ENCODE measurements at regions not wholly inside any gene's neighbourhood (a gene's known extent, or its start where the extent isn't known, plus 50 kb on each side); places are given as distances from the start of the nearest gene placed in this dataset.

- ATAC-seq (no peak), FAIRE-seq (no peak), DNase-seq (ENCODE audit: low read depth, low spot score) (no peak)
- intact Hi-C loops (cut with micrococcal nuclease; ENCODE audit: unreplicated experiment), result no loop called here
- H3K4me1 ChIP-seq (ENCODE audit: control insufficient read depth, insufficient read depth, low read length), result no peaks in the 10 kb centered on the region
- H3K36me3 ChIP-seq (ENCODE audit: control insufficient read depth in 2 of 2, insufficient read depth in 2 of 2, low read length in 1 of 2), result no peaks in the 10 kb centered on the region
- H4K20me1 ChIP-seq (ENCODE audit: control insufficient read depth, insufficient read depth), result no peaks in the 10 kb centered on the region
- H3K27ac ChIP-seq (ENCODE audit: control insufficient read depth, insufficient read depth), result no peak overlapping the region
- H2AFZ ChIP-seq (ENCODE audit: control insufficient read depth, low read depth, low read length), result no peak overlapping the region
- no peaks in the 10 kb centered on the region for H3K9me3 ChIP-seq (replicated peaks; ENCODE audit: control insufficient read depth, insufficient read depth, low read length)
- ChIA-PET SMC1A (ENCODE audit: uncharacterized antibody, unreplicated experiment) (interaction anchor here (1.2 kb wide), 1 partner anchor 21 kb away, joined by 3 read pairs; no protein-coding TSS in a partner anchor), CTCF (interaction anchor here (1.7 kb wide), 1 partner anchor 14 kb away, joined by 6 read pairs; no protein-coding TSS in a partner anchor), RAD21 (ENCODE audit: unreplicated experiment) (no interaction called here), POLR2A (no interaction called here)
- no peak overlapping the region for H3K9ac ChIP-seq (ENCODE audit: control insufficient read depth, insufficient read depth, low read length)
- TF ChIP-seq MXI1 (IDR thresholded peaks at IDR 0.05; ENCODE audit: low read depth, low read length), result no peak
- no peak for TF ChIP-seq MTA3 (IDR thresholded peaks at IDR 0.05; ENCODE audit: borderline replicate concordance, low read length)
- no peak for TF ChIP-seq SUPT20H (IDR thresholded peaks at IDR 0.05; ENCODE audit: borderline replicate concordance, control insufficient read depth, low read depth, low read length)
- TF ChIP-seq NBN (IDR thresholded peaks at IDR 0.05), result no peak
- TF ChIP-seq, protein P1, sequence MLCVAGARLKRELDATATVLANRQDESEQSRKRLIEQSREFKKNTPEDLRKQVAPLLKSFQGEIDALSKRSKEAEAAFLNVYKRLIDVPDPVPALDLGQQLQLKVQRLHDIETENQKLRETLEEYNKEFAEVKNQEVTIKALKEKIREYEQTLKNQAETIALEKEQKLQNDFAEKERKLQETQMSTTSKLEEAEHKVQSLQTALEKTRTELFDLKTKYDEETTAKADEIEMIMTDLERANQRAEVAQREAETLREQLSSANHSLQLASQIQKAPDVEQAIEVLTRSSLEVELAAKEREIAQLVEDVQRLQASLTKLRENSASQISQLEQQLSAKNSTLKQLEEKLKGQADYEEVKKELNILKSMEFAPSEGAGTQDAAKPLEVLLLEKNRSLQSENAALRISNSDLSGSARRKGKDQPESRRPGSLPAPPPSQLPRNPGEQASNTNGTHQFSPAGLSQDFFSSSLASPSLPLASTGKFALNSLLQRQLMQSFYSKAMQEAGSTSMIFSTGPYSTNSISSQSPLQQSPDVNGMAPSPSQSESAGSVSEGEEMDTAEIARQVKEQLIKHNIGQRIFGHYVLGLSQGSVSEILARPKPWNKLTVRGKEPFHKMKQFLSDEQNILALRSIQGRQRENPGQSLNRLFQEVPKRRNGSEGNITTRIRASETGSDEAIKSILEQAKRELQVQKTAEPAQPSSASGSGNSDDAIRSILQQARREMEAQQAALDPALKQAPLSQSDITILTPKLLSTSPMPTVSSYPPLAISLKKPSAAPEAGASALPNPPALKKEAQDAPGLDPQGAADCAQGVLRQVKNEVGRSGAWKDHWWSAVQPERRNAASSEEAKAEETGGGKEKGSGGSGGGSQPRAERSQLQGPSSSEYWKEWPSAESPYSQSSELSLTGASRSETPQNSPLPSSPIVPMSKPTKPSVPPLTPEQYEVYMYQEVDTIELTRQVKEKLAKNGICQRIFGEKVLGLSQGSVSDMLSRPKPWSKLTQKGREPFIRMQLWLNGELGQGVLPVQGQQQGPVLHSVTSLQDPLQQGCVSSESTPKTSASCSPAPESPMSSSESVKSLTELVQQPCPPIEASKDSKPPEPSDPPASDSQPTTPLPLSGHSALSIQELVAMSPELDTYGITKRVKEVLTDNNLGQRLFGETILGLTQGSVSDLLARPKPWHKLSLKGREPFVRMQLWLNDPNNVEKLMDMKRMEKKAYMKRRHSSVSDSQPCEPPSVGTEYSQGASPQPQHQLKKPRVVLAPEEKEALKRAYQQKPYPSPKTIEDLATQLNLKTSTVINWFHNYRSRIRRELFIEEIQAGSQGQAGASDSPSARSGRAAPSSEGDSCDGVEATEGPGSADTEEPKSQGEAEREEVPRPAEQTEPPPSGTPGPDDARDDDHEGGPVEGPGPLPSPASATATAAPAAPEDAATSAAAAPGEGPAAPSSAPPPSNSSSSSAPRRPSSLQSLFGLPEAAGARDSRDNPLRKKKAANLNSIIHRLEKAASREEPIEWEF (IDR thresholded peaks at IDR 0.05; ENCODE audit: insufficient replicate concordance, low read depth, low read length), result no peak
- TF ChIP-seq POLR2AphosphoS2 (IDR thresholded peaks at IDR 0.05; ENCODE audit: low read depth, low read length), result no peak
- no peak for TF ChIP-seq RCOR1 (conservative IDR thresholded peaks at IDR 0.05; ENCODE audit: low read depth, low read length)
- no peak for TF ChIP-seq STAT1 (conservative IDR thresholded peaks at IDR 0.05)
- TF ChIP-seq RB1 (IDR thresholded peaks at IDR 0.05; ENCODE audit: borderline replicate concordance), result no peak
- no peak for TF ChIP-seq CHD2 (IDR thresholded peaks at IDR 0.05; ENCODE audit: borderline replicate concordance, low read depth, low read length)
- TF ChIP-seq RUNX3 (IDR thresholded peaks at IDR 0.05; ENCODE audit: low read length), result no peak
- no peak for TF ChIP-seq BACH1 (IDR thresholded peaks at IDR 0.05; ENCODE audit: borderline replicate concordance)
- TF ChIP-seq, protein P2, sequence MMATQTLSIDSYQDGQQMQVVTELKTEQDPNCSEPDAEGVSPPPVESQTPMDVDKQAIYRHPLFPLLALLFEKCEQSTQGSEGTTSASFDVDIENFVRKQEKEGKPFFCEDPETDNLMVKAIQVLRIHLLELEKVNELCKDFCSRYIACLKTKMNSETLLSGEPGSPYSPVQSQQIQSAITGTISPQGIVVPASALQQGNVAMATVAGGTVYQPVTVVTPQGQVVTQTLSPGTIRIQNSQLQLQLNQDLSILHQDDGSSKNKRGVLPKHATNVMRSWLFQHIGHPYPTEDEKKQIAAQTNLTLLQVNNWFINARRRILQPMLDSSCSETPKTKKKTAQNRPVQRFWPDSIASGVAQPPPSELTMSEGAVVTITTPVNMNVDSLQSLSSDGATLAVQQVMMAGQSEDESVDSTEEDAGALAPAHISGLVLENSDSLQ (IDR thresholded peaks at IDR 0.05), result no peak
- TF ChIP-seq EZH2 (IDR thresholded peaks at IDR 0.05; ENCODE audit: borderline replicate concordance, control insufficient read depth, low read depth, low read length), result no peak
- TF ChIP-seq FOXM1 (IDR thresholded peaks at IDR 0.05; ENCODE audit: low read depth, low read length), result no peak
- TF ChIP-seq TARDBP (IDR thresholded peaks at IDR 0.05; ENCODE audit: borderline replicate concordance), result no peak
- no peak for TF ChIP-seq ZNF384 (IDR thresholded peaks at IDR 0.05; ENCODE audit: borderline replicate concordance, low read depth, low read length)
- no peak for TF ChIP-seq KLF5 (IDR thresholded peaks at IDR 0.05; ENCODE audit: partially characterized antibody)
- no peak for TF ChIP-seq SMC3 (IDR thresholded peaks at IDR 0.05; ENCODE audit: borderline replicate concordance, low read length)
- H3K4me3 ChIP-seq, result no peak overlapping the region
- in situ Hi-C loops (cut with MboI), result no loop called here
- no peaks in the 10 kb centered on the region for H3K27me3 ChIP-seq (replicated peaks in 1 of 2; ENCODE audit: control insufficient read depth in 2 of 2, insufficient read depth in 2 of 2, low read length in 1 of 2)
- WGBS (ENCODE audit: insufficient coverage, insufficient replicate concordance, low lambda C conversion rate, missing lambda C conversion rate), result 0% methylated on average over 1 of the region's 1 CpG
- H3K79me2 ChIP-seq (ENCODE audit: control insufficient read depth, insufficient read depth, low read length), result no peaks in the 10 kb centered on the region
- no peak overlapping the region for H3K4me2 ChIP-seq (ENCODE audit: control insufficient read depth, insufficient read depth)
- BruUV-seq (replicated peaks), result no TSS peak
These were observed 260.4 kb upstream of the ATP10B start for GRCh38 chr5:161112371-161112770.

Measured in GM12878 (cell line).